CD4-positive, alpha-beta memory T cell (primary cell): ENCODE measurements at regions not wholly inside any gene's neighbourhood (a gene's known extent, or its start where the extent isn't known, plus 50 kb on each side); places are given as distances from the start of the nearest gene placed in this dataset.
"Not testable (repeated sequence)": the region's sequence is repeated elsewhere in the genome, so short reads cannot be mapped to it uniquely, and the experiment has no call there.

ENCODE experiments used
- CTCF ChIA-PET: fragments of 350-600 bp; sonication (Branson Sonifier 250); formaldehyde crosslinking; loops from one replicate; lab custom pipeline; 2021; ENCODE audit warnings: inconsistent platforms; ENCODE audit not compliant: partially characterized antibody; lab: Charles Lee
- POLR2A ChIA-PET: fragments of 350-600 bp; sonication (Branson Sonifier 250); formaldehyde crosslinking; loops from one replicate; lab custom pipeline; 2021; ENCODE audit not compliant: partially characterized antibody; lab: Charles Lee
- DNase-seq, 5 donors: peaks; one replicate each; pipeline versions ENCODE4 v3.0.0 to v3.0.0-alpha.2; 2020 to 2022; ENCODE audit warnings: mixed read lengths in 1 of 5
- H3K27ac ChIP-seq: one replicate; pipeline ENCODE4 v1.7.0; 2013; ENCODE audit warnings: low read depth, low read length
- H3K27me3 ChIP-seq: 2 replicates; pipeline ENCODE4 v1.7.0; 2013; ENCODE audit warnings: mild to moderate bottlenecking, low read length, moderate library complexity; ENCODE audit not compliant: insufficient read depth
- H3K36me3 ChIP-seq: 2 replicates; pipeline ENCODE4 v1.7.0; 2013; ENCODE audit warnings: mild to moderate bottlenecking, low read length, moderate library complexity; ENCODE audit not compliant: insufficient read depth
- H3K4me1 ChIP-seq: 2 replicates; pipeline ENCODE4 v1.7.0; 2013; ENCODE audit warnings: mild to moderate bottlenecking, low read length, moderate library complexity; ENCODE audit not compliant: insufficient read depth
- H3K4me3 ChIP-seq, 2 donors: one replicate each; pipeline ENCODE4 v1.7.0; 2013; ENCODE audit warnings: low read length in 2 of 2, mild to moderate bottlenecking in 1 of 2
- H3K9me3 ChIP-seq, 2 donors: one replicate each; pipeline ENCODE4 v1.7.0; 2013; ENCODE audit warnings: low read length in 2 of 2, control low read depth in 1 of 2; ENCODE audit not compliant: control insufficient read depth in 1 of 2
- H3K27ac Mint-ChIP-seq, 7 donors: one replicate each; pipeline ENCODE4 v1.8.0; 2020 to 2021; ENCODE audit warnings: mixed read lengths in 7 of 7, mild to moderate bottlenecking in 6 of 7, inconsistent platforms in 3 of 7, moderate library complexity in 3 of 7
- H3K27me3 Mint-ChIP-seq, 2 donors: one replicate each; pipeline ENCODE4 v1.8.0; 2020 to 2021; ENCODE audit warnings: mixed read lengths in 2 of 2
- H3K36me3 Mint-ChIP-seq, 2 donors: one replicate each; pipeline ENCODE4 v1.8.0; 2020 to 2021; ENCODE audit warnings: mixed read lengths in 2 of 2, inconsistent platforms in 1 of 2, mild to moderate bottlenecking in 1 of 2
- H3K4me1 Mint-ChIP-seq, 4 donors: one replicate each; pipeline ENCODE4 v1.8.0; 2020 to 2021; ENCODE audit warnings: mixed read lengths in 4 of 4, mild to moderate bottlenecking in 1 of 4
- H3K4me3 Mint-ChIP-seq, 8 donors: one replicate each; pipeline ENCODE4 v1.8.0; 2020 to 2021; ENCODE audit warnings: mixed read lengths in 8 of 8, mild to moderate bottlenecking in 7 of 8, moderate library complexity in 6 of 8, inconsistent platforms in 3 of 8
- H3K9me3 Mint-ChIP-seq, 8 donors: one replicate each; pipeline ENCODE4 v1.8.0; 2020 to 2021; ENCODE audit warnings: mixed read lengths in 8 of 8, mild to moderate bottlenecking in 5 of 8, inconsistent platforms in 3 of 8, moderate library complexity in 1 of 8
- intact Hi-C: fragments of 100-400 bp; cut with micrococcal nuclease; formaldehyde crosslinking; loops from one replicate; pipeline ENCODE4 v1.15.1; 2023

DNA sequence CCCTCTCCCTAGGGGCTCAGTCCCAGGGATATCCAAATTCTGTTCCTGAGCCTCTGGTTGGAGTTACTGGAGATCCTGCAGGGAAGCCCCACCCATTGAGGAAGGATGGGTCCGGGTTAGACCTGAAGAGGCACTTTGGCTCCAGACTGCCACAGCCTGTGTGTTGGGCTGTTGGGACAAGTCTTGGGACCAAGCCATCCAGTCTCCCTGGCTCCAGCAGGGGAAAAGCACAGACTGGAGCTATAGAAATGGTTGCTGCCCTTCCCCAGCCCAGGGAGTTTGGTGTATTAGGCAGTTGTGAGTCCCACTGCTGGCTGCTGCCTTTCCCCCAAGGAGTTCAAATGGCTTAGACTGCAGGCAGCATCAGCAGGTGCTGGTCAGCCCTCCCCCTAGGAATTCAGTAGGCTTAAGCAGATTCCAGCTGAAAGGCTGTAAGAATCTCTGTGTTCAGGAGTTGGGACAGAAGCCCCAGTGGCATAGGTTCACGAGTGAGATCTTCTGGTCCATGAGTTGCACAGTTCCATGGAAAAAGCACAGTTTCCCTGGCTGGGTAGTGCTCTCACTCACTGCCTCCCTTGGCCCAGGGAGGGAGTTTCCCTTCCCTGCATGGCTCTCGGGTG lies 344.0 kb upstream of the EPHA5 start:
- H3K9me3 ChIP-seq: peaks cover 0 to 5% of the 10 kb centered on the region in 2 donors
- H3K27ac ChIP-seq: no peak overlapping the region
- no peak overlapping the region for H3K4me3 ChIP-seq
- peak in 1 of 5 donors; percentile 7 for DNase-seq
- no peaks in the 10 kb centered on the region for H3K4me1 ChIP-seq
- no peaks in the 10 kb centered on the region for H3K27me3 ChIP-seq
- ChIA-PET CTCF (no interaction called here), POLR2A (no interaction called here)
- no peaks in the 10 kb centered on the region for H3K36me3 ChIP-seq
- Mint-ChIP-seq H3K9me3 (peaks cover 2 to 56% (median 29%) of the 10 kb centered on the region in 8 donors), H3K36me3 (no peaks in the 10 kb centered on the region), H3K27ac (no peak overlapping the region), H3K27me3 (no peaks in the 10 kb centered on the region), H3K4me1 (no peaks in the 10 kb centered on the region), H3K4me3 (no peak overlapping the region)
- intact Hi-C loops: no loop called here

DNA sequence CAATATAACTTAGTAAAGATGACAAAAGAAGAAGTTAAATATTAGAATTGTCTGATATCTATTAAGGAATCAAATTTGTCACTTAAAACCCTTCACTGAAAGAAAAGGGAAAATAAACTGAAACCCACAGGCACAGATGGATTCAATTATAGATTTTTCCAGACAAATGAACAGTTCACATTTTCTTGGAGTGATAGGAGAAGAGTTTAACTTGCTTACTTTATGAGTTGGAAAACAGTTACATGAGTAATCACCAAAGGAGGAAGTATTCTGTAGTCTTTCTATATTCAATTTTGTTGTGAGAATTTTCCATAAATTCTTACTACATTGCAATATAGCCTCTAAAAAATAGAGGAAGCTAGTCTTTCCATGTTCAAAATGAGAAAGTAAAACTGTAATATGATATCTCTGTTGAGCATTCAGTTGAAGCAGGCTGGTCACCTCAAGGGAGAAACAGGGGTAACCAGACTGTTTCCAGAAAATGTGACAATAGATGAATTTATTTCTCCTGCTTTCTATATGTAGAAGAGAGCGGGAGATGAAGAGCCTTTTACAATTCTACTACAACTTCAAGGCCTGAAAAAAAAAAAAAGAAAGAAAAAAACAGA lies 330.3 kb upstream of the EPHA5 start:
- Mint-ChIP-seq H3K4me1 (no peaks in the 10 kb centered on the region), H3K9me3 (peaks cover 0 to 24% (median 5%) of the 10 kb centered on the region in 8 donors), H3K27ac (no peak overlapping the region), H3K27me3 (no peaks in the 10 kb centered on the region), H3K36me3 (no peaks in the 10 kb centered on the region), H3K4me3 (no peak overlapping the region)
- no peaks in the 10 kb centered on the region for H3K4me1 ChIP-seq
- ChIA-PET CTCF (no interaction called here), POLR2A (no interaction called here)
- no peak for DNase-seq
- no peak overlapping the region for H3K27ac ChIP-seq
- H3K4me3 ChIP-seq: no peak overlapping the region
- H3K9me3 ChIP-seq: no peaks in the 10 kb centered on the region
- no peaks in the 10 kb centered on the region for H3K36me3 ChIP-seq
- H3K27me3 ChIP-seq: no peaks in the 10 kb centered on the region
- intact Hi-C loops: no loop called here

DNA sequence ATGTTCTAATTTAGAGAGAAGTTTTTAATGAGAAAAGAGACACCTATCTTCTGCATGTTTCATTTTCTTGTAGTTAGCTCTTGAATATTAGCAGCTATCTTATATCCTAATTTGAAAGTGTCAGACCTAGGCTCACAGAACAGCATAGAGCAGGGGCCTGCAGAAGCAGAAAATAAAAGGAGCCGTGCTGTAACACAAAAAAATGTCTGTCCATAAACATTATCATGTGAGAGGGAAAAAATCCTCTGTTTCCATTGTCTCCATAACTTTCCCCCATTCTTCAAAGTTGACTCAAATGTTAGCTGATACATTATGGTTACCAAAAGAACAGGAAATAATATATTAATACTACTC lies 329.2 kb upstream of the EPHA5 start:
- H3K27ac ChIP-seq: no peak overlapping the region

DNA sequence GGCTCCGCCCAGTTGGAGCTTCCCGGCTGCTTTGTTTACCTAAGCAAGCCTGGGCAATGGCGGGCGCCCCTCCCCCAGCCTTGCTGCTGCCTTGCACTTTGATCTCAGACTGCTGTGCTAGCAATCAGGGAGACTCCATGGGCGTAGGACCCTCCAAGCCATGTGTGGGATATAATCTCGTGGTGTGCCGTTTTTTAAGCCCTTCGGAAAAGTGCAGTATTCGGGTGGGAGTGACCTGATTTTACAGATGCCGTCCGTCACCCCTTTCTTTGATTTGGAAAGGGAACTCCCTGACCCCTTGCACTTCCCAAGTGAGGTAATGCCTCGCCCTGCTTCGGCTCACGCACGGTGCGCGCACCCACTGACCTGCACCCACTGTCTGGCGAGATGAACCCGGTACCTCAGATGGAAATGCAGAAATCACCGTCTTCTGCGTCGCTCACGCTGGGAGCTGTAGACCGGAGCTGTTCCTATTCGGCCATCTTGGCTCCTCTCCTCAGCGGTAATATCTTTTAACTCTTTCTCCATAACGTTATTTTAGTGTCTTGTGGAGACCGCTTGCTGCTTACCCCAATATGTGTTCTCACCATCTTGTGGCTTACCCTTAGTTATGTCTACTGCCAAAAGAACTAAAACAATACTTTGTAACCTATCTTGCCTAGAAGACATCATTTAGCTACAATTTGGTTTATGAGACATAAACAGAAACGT lies 328.7 kb upstream of the EPHA5 start:
- H3K9me3 ChIP-seq, intact Hi-C loops, H3K36me3 Mint-ChIP-seq, H3K36me3 ChIP-seq, H3K4me3 ChIP-seq, CTCF ChIA-PET, DNase-seq, H3K4me3 Mint-ChIP-seq, H3K4me1 ChIP-seq, H3K27me3 Mint-ChIP-seq, H3K4me1 Mint-ChIP-seq, H3K27ac ChIP-seq, POLR2A ChIA-PET, H3K27me3 ChIP-seq, H3K27ac Mint-ChIP-seq: not testable (repeated sequence)
- H3K9me3 Mint-ChIP-seq: peaks cover 0 to 17% (median 5%) of the 10 kb centered on the region in 8 donors

More for the DNA sequence above, 329.2 kb upstream of the EPHA5 start:
- Histone ChIP-seq H3K36me3 (no peaks in the 10 kb centered on the region), H3K27me3 (no peaks in the 10 kb centered on the region), H3K9me3 (no peaks in the 10 kb centered on the region), H3K4me3 (no peak overlapping the region), H3K4me1 (no peaks in the 10 kb centered on the region)
- Mint-ChIP-seq H3K9me3 (peaks cover 0 to 19% (median 5%) of the 10 kb centered on the region in 8 donors), H3K4me1 (no peaks in the 10 kb centered on the region), H3K27me3 (no peaks in the 10 kb centered on the region), H3K36me3 (no peaks in the 10 kb centered on the region), H3K27ac (no peak overlapping the region), H3K4me3 (no peak overlapping the region)
- ChIA-PET POLR2A (no interaction called here), CTCF (no interaction called here)
- intact Hi-C loops: no loop called here
- no peak for DNase-seq

DNA sequence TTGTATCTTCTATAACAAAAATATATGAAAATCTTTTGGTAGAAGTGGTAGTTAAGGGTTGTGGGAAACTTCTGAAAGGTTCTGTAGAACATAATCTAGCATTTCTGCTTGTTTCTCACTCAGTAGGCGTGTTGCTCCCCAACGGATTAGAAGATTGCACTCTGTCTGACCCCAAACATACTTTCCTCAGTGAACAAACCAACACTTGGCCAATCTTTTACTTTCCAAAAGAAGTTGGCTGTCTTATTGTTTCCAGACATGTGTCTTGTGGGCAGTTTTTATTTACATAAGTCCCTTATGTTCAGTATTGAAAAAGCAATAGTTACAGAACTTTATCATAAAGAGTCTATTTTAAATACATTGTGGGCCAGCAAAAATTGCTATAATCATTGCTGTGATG lies 312.8 kb upstream of the EPHA5 start:
- no peak overlapping the region for H3K4me3 Mint-ChIP-seq

DNA sequence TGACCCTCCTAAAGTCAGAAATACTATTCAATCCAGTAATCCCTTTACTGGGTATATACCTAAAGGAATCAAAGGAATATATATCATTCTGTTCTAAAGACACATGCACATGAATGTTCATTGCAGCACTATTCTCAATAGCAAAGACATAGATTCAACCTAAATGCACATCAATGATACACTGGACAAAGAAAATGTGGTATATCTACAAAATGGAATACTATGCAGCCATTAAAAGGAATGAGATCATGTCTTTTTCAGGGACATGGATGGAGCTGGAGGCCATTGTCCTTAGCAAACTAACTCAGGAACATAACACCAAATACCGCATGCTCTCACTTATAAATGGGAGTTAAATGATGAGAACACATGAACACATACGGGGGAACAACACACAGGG lies 306.0 kb upstream of the EPHA5 start:
- intact Hi-C loops: no loop called here
- no peak overlapping the region for H3K27ac ChIP-seq
- Mint-ChIP-seq H3K4me1 (no peaks in the 10 kb centered on the region), H3K27ac (no peak overlapping the region), H3K9me3 (peaks cover 2 to 41% (median 13%) of the 10 kb centered on the region in 8 donors), H3K27me3 (no peaks in the 10 kb centered on the region), H3K4me3 (no peak overlapping the region), H3K36me3 (no peaks in the 10 kb centered on the region)
- H3K4me1 ChIP-seq: no peaks in the 10 kb centered on the region
- POLR2A ChIA-PET: no interaction called here
- H3K36me3 ChIP-seq: no peaks in the 10 kb centered on the region
- no peaks in the 10 kb centered on the region for H3K9me3 ChIP-seq
- DNase-seq: no peak
- CTCF ChIA-PET: no interaction called here
- H3K4me3 ChIP-seq: no peak overlapping the region
- H3K27me3 ChIP-seq: no peaks in the 10 kb centered on the region

More for the DNA sequence above, 312.8 kb upstream of the EPHA5 start:
- H3K4me1 ChIP-seq: no peaks in the 10 kb centered on the region
- ChIA-PET POLR2A (no interaction called here), CTCF (no interaction called here)
- H3K27me3 ChIP-seq: no peaks in the 10 kb centered on the region
- H3K27ac Mint-ChIP-seq: no peak overlapping the region
- H3K27ac ChIP-seq: no peak overlapping the region
- no peaks in the 10 kb centered on the region for H3K36me3 Mint-ChIP-seq
- no peaks in the 10 kb centered on the region for H3K27me3 Mint-ChIP-seq
- no peaks in the 10 kb centered on the region for H3K36me3 ChIP-seq
- peaks cover 0 to 2% of the 10 kb centered on the region in 2 donors for H3K9me3 ChIP-seq
- no peak for DNase-seq
- no peaks in the 10 kb centered on the region for H3K4me1 Mint-ChIP-seq
- H3K4me3 ChIP-seq: no peak overlapping the region
- intact Hi-C loops: no loop called here
- peaks cover 0 to 30% (median 12%) of the 10 kb centered on the region in 8 donors for H3K9me3 Mint-ChIP-seq

DNA sequence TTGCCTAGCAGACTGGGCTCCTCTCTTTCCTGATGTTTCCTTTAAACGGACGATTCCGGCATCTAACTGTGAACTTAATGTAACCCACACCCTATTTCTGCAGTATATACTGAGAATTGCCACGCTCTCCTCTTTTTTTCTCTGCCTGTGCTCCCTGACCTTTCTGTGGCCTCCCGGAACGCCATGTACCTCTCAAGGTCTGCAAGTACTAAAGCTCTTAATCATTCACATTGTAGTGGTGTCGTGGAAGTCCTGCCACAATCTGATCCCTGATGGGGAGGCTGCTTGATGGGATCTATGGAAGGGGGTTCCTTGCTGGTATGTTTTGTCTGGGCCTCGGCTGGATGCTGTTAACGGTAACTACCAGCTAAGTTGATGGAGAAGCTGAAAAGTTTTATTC lies 302.9 kb upstream of the EPHA5 start:
- intact Hi-C loops: no loop called here
- no peaks in the 10 kb centered on the region for H3K27me3 Mint-ChIP-seq
- no peaks in the 10 kb centered on the region for H3K4me1 Mint-ChIP-seq
- H3K27me3 ChIP-seq: no peaks in the 10 kb centered on the region
- H3K36me3 Mint-ChIP-seq: no peaks in the 10 kb centered on the region
- H3K4me3 ChIP-seq: no peak overlapping the region
- ChIA-PET CTCF (no interaction called here), POLR2A (no interaction called here)
- H3K27ac ChIP-seq: no peak overlapping the region
- H3K27ac Mint-ChIP-seq: no peak overlapping the region
- no peak overlapping the region for H3K4me3 Mint-ChIP-seq
- peaks cover 2 to 22% (median 8%) of the 10 kb centered on the region in 8 donors for H3K9me3 Mint-ChIP-seq
- DNase-seq: no peak
- H3K9me3 ChIP-seq: no peaks in the 10 kb centered on the region
- no peaks in the 10 kb centered on the region for H3K4me1 ChIP-seq
- no peaks in the 10 kb centered on the region for H3K36me3 ChIP-seq
